ENCODE measurements at regions not wholly inside any gene's neighbourhood (a gene's known extent, or its start where the extent isn't known, plus 50 kb on each side); places are given as distances from the start of the nearest gene placed in this dataset.

DNA sequence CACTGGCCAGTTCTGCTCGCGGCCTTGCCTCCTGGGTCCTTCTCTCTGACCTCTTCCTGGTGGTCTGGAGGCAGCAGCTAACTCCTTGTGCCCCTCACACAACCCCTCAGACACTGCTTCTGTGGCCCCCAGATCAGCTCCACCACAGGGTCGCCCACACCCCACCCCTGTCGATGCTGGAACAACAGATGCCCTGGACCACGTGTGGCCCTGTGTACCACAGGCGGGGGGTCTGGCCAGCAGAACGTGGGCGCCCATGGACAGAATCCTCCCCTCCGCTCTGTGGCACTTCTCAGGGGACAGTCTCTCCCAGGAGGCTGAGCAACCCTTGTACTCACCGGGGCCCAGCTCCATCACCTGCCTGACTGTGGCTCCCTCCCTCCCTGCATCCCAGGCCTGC, 245.6 kb downstream of the NDUFA10 start (continued):
- TF ChIP-seq, protein P1, sequence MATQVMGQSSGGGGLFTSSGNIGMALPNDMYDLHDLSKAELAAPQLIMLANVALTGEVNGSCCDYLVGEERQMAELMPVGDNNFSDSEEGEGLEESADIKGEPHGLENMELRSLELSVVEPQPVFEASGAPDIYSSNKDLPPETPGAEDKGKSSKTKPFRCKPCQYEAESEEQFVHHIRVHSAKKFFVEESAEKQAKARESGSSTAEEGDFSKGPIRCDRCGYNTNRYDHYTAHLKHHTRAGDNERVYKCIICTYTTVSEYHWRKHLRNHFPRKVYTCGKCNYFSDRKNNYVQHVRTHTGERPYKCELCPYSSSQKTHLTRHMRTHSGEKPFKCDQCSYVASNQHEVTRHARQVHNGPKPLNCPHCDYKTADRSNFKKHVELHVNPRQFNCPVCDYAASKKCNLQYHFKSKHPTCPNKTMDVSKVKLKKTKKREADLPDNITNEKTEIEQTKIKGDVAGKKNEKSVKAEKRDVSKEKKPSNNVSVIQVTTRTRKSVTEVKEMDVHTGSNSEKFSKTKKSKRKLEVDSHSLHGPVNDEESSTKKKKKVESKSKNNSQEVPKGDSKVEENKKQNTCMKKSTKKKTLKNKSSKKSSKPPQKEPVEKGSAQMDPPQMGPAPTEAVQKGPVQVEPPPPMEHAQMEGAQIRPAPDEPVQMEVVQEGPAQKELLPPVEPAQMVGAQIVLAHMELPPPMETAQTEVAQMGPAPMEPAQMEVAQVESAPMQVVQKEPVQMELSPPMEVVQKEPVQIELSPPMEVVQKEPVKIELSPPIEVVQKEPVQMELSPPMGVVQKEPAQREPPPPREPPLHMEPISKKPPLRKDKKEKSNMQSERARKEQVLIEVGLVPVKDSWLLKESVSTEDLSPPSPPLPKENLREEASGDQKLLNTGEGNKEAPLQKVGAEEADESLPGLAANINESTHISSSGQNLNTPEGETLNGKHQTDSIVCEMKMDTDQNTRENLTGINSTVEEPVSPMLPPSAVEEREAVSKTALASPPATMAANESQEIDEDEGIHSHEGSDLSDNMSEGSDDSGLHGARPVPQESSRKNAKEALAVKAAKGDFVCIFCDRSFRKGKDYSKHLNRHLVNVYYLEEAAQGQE (IDR thresholded peaks at IDR 0.05) = no peak
- TF ChIP-seq RAD21 (IDR thresholded peaks at IDR 0.05) (no peak), YY1 (IDR thresholded peaks at IDR 0.05) (no peak)
- TF ChIP-seq, protein P2, sequence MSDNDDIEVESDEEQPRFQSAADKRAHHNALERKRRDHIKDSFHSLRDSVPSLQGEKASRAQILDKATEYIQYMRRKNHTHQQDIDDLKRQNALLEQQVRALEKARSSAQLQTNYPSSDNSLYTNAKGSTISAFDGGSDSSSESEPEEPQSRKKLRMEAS (IDR thresholded peaks at IDR 0.05) = no peak

DNA sequence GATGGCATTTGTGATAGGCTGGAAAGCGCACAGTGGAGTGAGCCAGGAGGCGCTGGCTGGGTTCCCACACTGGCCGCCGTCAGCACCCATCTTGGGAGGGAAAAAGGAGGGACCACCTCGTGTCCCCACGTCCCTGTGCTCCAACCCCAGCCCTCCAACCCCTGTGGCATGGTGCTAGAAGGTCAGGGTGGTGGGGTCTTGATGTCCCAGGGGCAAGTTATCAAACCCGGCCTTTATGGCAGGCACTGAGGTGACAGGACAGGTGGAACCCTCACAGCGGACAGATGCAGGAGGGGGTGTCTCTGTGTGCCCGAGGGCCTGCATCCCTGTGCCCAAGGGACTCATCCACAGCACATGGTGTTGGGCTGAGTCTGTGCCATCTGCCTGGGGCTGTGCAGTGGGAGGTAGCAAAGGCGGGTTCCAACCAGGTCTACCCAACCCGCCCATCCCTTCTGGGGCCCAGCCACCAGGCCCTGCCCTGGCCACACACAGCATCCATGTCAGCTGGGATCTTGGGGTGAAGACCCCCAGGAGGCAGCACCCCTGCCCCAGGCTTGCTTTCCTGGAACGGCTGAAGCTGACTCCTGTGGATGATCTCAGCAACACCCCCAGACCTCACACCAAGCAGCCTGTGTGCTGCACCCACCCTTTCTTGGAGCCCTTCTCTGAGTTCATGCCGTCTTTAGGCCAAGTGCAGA, 246.1 kb downstream of the NDUFA10 start:
- Histone ChIP-seq H3K9ac (ENCODE audit: low read depth in 1 of 2, low read length in 2 of 2) (no peak overlapping the region), H3K9me3 (ENCODE audit: control insufficient read depth in 4 of 4, low read length in 3 of 4) (peaks cover 0 to 4% (median 3%) of the 10 kb centered on the region in 4 donors), H3K4me1 (ENCODE audit: control insufficient read depth in 4 of 4, insufficient read depth in 4 of 4, low read length in 3 of 4) (no peaks in the 10 kb centered on the region), H3K27ac (ENCODE audit: low read depth in 1 of 2, low read length in 2 of 2) (no peak overlapping the region), H3K27me3 (ENCODE audit: control insufficient read depth in 4 of 4, insufficient read depth in 4 of 4, low read length in 3 of 4) (no peaks in the 10 kb centered on the region), H3K4me3 (ENCODE audit: low read depth in 1 of 3, low read length in 3 of 3) (no peak overlapping the region), H3K36me3 (ENCODE audit: control insufficient read depth in 4 of 4, insufficient read depth in 3 of 4, low read depth in 1 of 4, low read length in 3 of 4) (no peaks in the 10 kb centered on the region)
- TF ChIP-seq, protein P1 (IDR thresholded peaks at IDR 0.05) = no peak
- TF ChIP-seq, protein P3, sequence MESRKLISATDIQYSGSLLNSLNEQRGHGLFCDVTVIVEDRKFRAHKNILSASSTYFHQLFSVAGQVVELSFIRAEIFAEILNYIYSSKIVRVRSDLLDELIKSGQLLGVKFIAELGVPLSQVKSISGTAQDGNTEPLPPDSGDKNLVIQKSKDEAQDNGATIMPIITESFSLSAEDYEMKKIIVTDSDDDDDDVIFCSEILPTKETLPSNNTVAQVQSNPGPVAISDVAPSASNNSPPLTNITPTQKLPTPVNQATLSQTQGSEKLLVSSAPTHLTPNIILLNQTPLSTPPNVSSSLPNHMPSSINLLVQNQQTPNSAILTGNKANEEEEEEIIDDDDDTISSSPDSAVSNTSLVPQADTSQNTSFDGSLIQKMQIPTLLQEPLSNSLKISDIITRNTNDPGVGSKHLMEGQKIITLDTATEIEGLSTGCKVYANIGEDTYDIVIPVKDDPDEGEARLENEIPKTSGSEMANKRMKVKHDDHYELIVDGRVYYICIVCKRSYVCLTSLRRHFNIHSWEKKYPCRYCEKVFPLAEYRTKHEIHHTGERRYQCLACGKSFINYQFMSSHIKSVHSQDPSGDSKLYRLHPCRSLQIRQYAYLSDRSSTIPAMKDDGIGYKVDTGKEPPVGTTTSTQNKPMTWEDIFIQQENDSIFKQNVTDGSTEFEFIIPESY (IDR thresholded peaks at IDR 0.05) = no peak
- TF ChIP-seq, protein P4, sequence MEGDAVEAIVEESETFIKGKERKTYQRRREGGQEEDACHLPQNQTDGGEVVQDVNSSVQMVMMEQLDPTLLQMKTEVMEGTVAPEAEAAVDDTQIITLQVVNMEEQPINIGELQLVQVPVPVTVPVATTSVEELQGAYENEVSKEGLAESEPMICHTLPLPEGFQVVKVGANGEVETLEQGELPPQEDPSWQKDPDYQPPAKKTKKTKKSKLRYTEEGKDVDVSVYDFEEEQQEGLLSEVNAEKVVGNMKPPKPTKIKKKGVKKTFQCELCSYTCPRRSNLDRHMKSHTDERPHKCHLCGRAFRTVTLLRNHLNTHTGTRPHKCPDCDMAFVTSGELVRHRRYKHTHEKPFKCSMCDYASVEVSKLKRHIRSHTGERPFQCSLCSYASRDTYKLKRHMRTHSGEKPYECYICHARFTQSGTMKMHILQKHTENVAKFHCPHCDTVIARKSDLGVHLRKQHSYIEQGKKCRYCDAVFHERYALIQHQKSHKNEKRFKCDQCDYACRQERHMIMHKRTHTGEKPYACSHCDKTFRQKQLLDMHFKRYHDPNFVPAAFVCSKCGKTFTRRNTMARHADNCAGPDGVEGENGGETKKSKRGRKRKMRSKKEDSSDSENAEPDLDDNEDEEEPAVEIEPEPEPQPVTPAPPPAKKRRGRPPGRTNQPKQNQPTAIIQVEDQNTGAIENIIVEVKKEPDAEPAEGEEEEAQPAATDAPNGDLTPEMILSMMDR (IDR thresholded peaks at IDR 0.05; ENCODE audit: low read depth, low read length, missing input control) = no peak
- no peak for TF ChIP-seq FOXA1 (IDR thresholded peaks at IDR 0.05)
- TF ChIP-seq, protein P5, sequence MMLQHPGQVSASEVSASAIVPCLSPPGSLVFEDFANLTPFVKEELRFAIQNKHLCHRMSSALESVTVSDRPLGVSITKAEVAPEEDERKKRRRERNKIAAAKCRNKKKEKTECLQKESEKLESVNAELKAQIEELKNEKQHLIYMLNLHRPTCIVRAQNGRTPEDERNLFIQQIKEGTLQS (IDR thresholded peaks at IDR 0.05) = no peak
- TF ChIP-seq, protein P2 (IDR thresholded peaks at IDR 0.05) = no peak
- no peak for TF ChIP-seq FOXA2 (IDR thresholded peaks at IDR 0.05)
- WGBS = 87% methylated on average over 13 of the region's 13 CpGs
- no peak for DNase-seq (ENCODE audit: low spot score)

Data from liver (tissue), 8 donors.